ENCODE measurements at regions not wholly inside any gene's neighbourhood (a gene's known extent, or its start where the extent isn't known, plus 50 kb on each side); places are given as distances from the start of the nearest gene placed in this dataset.

- Histone ChIP-seq H3K27ac (ENCODE audit: low read depth in 1 of 2, low read length in 2 of 2) (no peak overlapping the region), H3K27me3 (ENCODE audit: control insufficient read depth in 4 of 4, insufficient read depth in 4 of 4, low read length in 3 of 4) (no peaks in the 10 kb centered on the region), H3K9me3 (ENCODE audit: control insufficient read depth in 4 of 4, low read length in 3 of 4) (peaks cover 0 to 5% (median 2%) of the 10 kb centered on the region in 4 donors), H3K4me1 (ENCODE audit: control insufficient read depth in 4 of 4, insufficient read depth in 4 of 4, low read length in 3 of 4) (no peaks in the 10 kb centered on the region), H3K36me3 (ENCODE audit: control insufficient read depth in 4 of 4, insufficient read depth in 3 of 4, low read depth in 1 of 4, low read length in 3 of 4) (no peaks in the 10 kb centered on the region), H3K4me3 (ENCODE audit: low read depth in 1 of 3, low read length in 3 of 3) (no peak overlapping the region), H3K9ac (ENCODE audit: low read depth in 1 of 2, low read length in 2 of 2) (no peak overlapping the region)
- DNase-seq (ENCODE audit: low spot score), result no peak
- 18% methylated on average over 1 of the region's 1 CpG for WGBS
- TF ChIP-seq REST (IDR thresholded peaks at IDR 0.05), result no peak
- TF ChIP-seq RXRA (IDR thresholded peaks at IDR 0.05), result no peak
Observed at GRCh38 chr11:79515781-79516180, 75.0 kb upstream of the TENM4 start.

DNA sequence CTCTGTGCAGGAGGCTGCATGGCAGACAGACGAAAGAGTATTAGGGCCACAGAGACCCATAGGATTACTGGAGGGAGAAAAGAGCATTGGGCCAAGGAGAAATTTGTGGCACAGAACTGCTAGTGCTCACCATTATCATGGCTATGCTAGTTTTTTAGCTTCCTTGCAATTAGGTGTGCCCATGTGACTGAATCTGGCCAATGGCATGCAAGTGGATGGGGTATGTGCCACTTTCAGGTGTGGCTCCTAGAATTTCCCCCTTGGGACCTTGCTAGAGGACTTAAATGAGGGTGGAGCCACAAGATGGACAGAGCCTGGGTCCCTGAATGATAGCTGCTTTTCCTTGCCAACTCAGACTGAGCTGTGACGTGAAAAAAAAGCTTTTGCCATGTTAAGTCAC is 73.9 kb upstream of the TENM4 start:
- Histone ChIP-seq H3K9ac (ENCODE audit: low read depth in 1 of 2, low read length in 2 of 2) (no peak overlapping the region), H3K27me3 (ENCODE audit: control insufficient read depth in 4 of 4, insufficient read depth in 4 of 4, low read length in 3 of 4) (no peaks in the 10 kb centered on the region), H3K4me1 (ENCODE audit: control insufficient read depth in 4 of 4, insufficient read depth in 4 of 4, low read length in 3 of 4) (no peaks in the 10 kb centered on the region), H3K9me3 (ENCODE audit: control insufficient read depth in 4 of 4, low read length in 3 of 4) (peaks cover 0 to 5% (median 2%) of the 10 kb centered on the region in 4 donors), H3K27ac (ENCODE audit: low read depth in 1 of 2, low read length in 2 of 2) (no peak overlapping the region), H3K36me3 (ENCODE audit: control insufficient read depth in 4 of 4, insufficient read depth in 3 of 4, low read depth in 1 of 4, low read length in 3 of 4) (no peaks in the 10 kb centered on the region), H3K4me3 (ENCODE audit: low read depth in 1 of 3, low read length in 3 of 3) (no peak overlapping the region)
- DNase-seq (ENCODE audit: low spot score), result no peak
- TF ChIP-seq JUND (IDR thresholded peaks at IDR 0.05) (no peak), ATF3 (IDR thresholded peaks at IDR 0.05) (no peak), YY1 (IDR thresholded peaks at IDR 0.05) (no peak), TAF1 (conservative IDR thresholded peaks at IDR 0.05) (no peak), NR2F2 (IDR thresholded peaks at IDR 0.05) (no peak), FOXA2 (IDR thresholded peaks at IDR 0.05) (no peak), REST (IDR thresholded peaks at IDR 0.05) (no peak), HNF4G (IDR thresholded peaks at IDR 0.05) (no peak), SP1 (IDR thresholded peaks at IDR 0.05) (no peak), RAD21 (IDR thresholded peaks at IDR 0.05) (no peak), EGR1 (IDR thresholded peaks at IDR 0.05; ENCODE audit: low read depth in 2 of 2) (no peak), RXRA (IDR thresholded peaks at IDR 0.05) (no peak), HNF4A (conservative IDR thresholded peaks at IDR 0.05) (no peak), FOXA1 (IDR thresholded peaks at IDR 0.05) (no peak), GABPA (IDR thresholded peaks at IDR 0.05 in 1 of 2, conservative IDR thresholded peaks at IDR 0.05 in 1 of 2) (no peak)
- TF ChIP-seq, protein P1, sequence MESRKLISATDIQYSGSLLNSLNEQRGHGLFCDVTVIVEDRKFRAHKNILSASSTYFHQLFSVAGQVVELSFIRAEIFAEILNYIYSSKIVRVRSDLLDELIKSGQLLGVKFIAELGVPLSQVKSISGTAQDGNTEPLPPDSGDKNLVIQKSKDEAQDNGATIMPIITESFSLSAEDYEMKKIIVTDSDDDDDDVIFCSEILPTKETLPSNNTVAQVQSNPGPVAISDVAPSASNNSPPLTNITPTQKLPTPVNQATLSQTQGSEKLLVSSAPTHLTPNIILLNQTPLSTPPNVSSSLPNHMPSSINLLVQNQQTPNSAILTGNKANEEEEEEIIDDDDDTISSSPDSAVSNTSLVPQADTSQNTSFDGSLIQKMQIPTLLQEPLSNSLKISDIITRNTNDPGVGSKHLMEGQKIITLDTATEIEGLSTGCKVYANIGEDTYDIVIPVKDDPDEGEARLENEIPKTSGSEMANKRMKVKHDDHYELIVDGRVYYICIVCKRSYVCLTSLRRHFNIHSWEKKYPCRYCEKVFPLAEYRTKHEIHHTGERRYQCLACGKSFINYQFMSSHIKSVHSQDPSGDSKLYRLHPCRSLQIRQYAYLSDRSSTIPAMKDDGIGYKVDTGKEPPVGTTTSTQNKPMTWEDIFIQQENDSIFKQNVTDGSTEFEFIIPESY (IDR thresholded peaks at IDR 0.05), result no peak
- TF ChIP-seq, protein P2, sequence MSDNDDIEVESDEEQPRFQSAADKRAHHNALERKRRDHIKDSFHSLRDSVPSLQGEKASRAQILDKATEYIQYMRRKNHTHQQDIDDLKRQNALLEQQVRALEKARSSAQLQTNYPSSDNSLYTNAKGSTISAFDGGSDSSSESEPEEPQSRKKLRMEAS (IDR thresholded peaks at IDR 0.05), result no peak
- TF ChIP-seq, protein P3, sequence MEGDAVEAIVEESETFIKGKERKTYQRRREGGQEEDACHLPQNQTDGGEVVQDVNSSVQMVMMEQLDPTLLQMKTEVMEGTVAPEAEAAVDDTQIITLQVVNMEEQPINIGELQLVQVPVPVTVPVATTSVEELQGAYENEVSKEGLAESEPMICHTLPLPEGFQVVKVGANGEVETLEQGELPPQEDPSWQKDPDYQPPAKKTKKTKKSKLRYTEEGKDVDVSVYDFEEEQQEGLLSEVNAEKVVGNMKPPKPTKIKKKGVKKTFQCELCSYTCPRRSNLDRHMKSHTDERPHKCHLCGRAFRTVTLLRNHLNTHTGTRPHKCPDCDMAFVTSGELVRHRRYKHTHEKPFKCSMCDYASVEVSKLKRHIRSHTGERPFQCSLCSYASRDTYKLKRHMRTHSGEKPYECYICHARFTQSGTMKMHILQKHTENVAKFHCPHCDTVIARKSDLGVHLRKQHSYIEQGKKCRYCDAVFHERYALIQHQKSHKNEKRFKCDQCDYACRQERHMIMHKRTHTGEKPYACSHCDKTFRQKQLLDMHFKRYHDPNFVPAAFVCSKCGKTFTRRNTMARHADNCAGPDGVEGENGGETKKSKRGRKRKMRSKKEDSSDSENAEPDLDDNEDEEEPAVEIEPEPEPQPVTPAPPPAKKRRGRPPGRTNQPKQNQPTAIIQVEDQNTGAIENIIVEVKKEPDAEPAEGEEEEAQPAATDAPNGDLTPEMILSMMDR (IDR thresholded peaks at IDR 0.05; ENCODE audit: low read depth, low read length, missing input control), result no peak
- 76% methylated on average over 2 of the region's 2 CpGs for WGBS

Measured in liver (tissue), 8 donors.